Vagina (tissue), 2 donors: ENCODE measurements at regions not wholly inside any gene's neighbourhood (a gene's known extent, or its start where the extent isn't known, plus 50 kb on each side); places are given as distances from the start of the nearest gene placed in this dataset.
A peak's percentile ranks its signal among the peaks of the same experiment; 100 is the strongest.

Experiments used
- DNase-seq, 2 donors: peaks; one replicate each; pipeline ENCODE4 v3.0.0-alpha.2; 2017; ENCODE audit errors: extremely low spot score in 2 of 2
- H3K27ac ChIP-seq: fragments of 200-600 bp; sonication (generic); one replicate; pipeline ENCODE4 v1.5.1; 2019
- H3K27me3 ChIP-seq: fragments of 200-600 bp; sonication (generic); one replicate; pipeline ENCODE4 v1.5.1; 2019
- H3K36me3 ChIP-seq, 2 donors: fragments of 200-600 bp; sonication (generic); one replicate each; pipeline ENCODE4 v1.5.1; 2017 to 2019
- H3K4me1 ChIP-seq: fragments of 200-600 bp; sonication (generic); one replicate; pipeline ENCODE4 v1.5.1; 2019
- H3K4me3 ChIP-seq, 2 donors: fragments of 200-600 bp; sonication (generic); 1 replicate in 1 of 2; 2 replicates in 1 of 2; pipeline ENCODE4 v1.5.1; 2016 to 2019
- H3K9me3 ChIP-seq: fragments of 200-600 bp; sonication (generic); one replicate; pipeline ENCODE4 v1.5.1; 2019
- CTCF ChIP-seq, 3 experiments: fragments of 450-650 bp in 2 of 3; fragments of 200-600 bp in 1 of 3; sonication (generic) in 1 of 3; IDR thresholded peaks; one replicate each; pipeline ENCODE4 v1.5.1; 2017 to 2019; ENCODE audit warnings: antibody characterized with exemption in 3 of 3, mild to moderate bottlenecking in 2 of 3, moderate library complexity in 2 of 3
- POLR2A ChIP-seq, 2 donors: fragments of 450-650 bp; IDR thresholded peaks; one replicate each; pipeline ENCODE4 v1.6.1; 2017; ENCODE audit warnings: antibody characterized with exemption in 2 of 2, mild to moderate bottlenecking in 2 of 2, moderate library complexity in 2 of 2
- POLR2AphosphoS5 ChIP-seq, 2 donors: sonication (generic); formaldehyde crosslinking; IDR thresholded peaks; one replicate each; pipeline ENCODE4 v1.9.0; 2017; ENCODE audit warnings: antibody characterized with exemption in 2 of 2, mild to moderate bottlenecking in 2 of 2, low read depth in 1 of 2; ENCODE audit not compliant: insufficient read depth in 1 of 2
- intact Hi-C: fragments of 100-400 bp; cut with DNase I; formaldehyde crosslinking; loops from one replicate; pipeline ENCODE4 v1.15.1; 2023

GRCh38 chr2:67858886-67859285 lies 203.9 kb downstream of the C1D start:
- H3K27ac ChIP-seq: no peak overlapping the region
- intact Hi-C loops: no loop called here

GRCh38 chr2:67865917-67866316 lies 196.9 kb downstream of the C1D start:
- Histone ChIP-seq H3K27me3 (no peaks in the 10 kb centered on the region), H3K4me3 (no peak overlapping the region), H3K4me1 (peaks cover 10% of the 10 kb centered on the region), H3K27ac (no peak overlapping the region), H3K9me3 (no peaks in the 10 kb centered on the region), H3K36me3 (no peaks in the 10 kb centered on the region)
- DNase-seq: no peak
- no peak for TF ChIP-seq POLR2A (IDR thresholded peaks at IDR 0.05)
- TF ChIP-seq POLR2AphosphoS5 (IDR thresholded peaks at IDR 0.05; ENCODE audit: insufficient read depth in 1 of 2, low read depth in 1 of 2): no peak
- no peak for TF ChIP-seq CTCF (IDR thresholded peaks at IDR 0.05)
- intact Hi-C loops: no loop called here

More at GRCh38 chr2:67858886-67859285, 203.9 kb downstream of the C1D start:
- Histone ChIP-seq H3K4me3 (no peak overlapping the region), H3K36me3 (no peaks in the 10 kb centered on the region), H3K27me3 (no peaks in the 10 kb centered on the region), H3K4me1 (no peaks in the 10 kb centered on the region), H3K9me3 (no peaks in the 10 kb centered on the region)
- no peak for DNase-seq
- no peak for TF ChIP-seq POLR2AphosphoS5 (IDR thresholded peaks at IDR 0.05; ENCODE audit: insufficient read depth in 1 of 2, low read depth in 1 of 2)
- TF ChIP-seq CTCF (IDR thresholded peaks at IDR 0.05): no peak
- TF ChIP-seq POLR2A (IDR thresholded peaks at IDR 0.05): no peak

- Histone ChIP-seq H3K27me3 (no peaks in the 10 kb centered on the region), H3K36me3 (no peaks in the 10 kb centered on the region), H3K9me3 (no peaks in the 10 kb centered on the region), H3K27ac (no peak overlapping the region), H3K4me3 (no peak overlapping the region), H3K4me1 (peaks cover 29% of the 10 kb centered on the region)
- intact Hi-C loops: no loop called here
- DNase-seq: no peak
- TF ChIP-seq POLR2AphosphoS5 (IDR thresholded peaks at IDR 0.05; ENCODE audit: insufficient read depth in 1 of 2, low read depth in 1 of 2) (no peak), POLR2A (IDR thresholded peaks at IDR 0.05) (no peak), CTCF (IDR thresholded peaks at IDR 0.05) (no peak)
These were observed 195.1 kb downstream of the C1D start for GRCh38 chr2:67867735-67868134.

- H3K4me1 ChIP-seq: peaks cover 33% of the 10 kb centered on the region
- intact Hi-C loops: no loop called here
- peak in 1 of 2 donors; percentile 82 for DNase-seq
- H3K9me3 ChIP-seq: no peaks in the 10 kb centered on the region
- H3K27ac ChIP-seq: peak overlapping the region; percentile 59
- no peaks in the 10 kb centered on the region for H3K27me3 ChIP-seq
- no peaks in the 10 kb centered on the region for H3K36me3 ChIP-seq
- no peak overlapping the region for H3K4me3 ChIP-seq
- TF ChIP-seq POLR2A (IDR thresholded peaks at IDR 0.05): no peak
- peak in 1 of 2 donors; percentile 54 for TF ChIP-seq POLR2AphosphoS5 (IDR thresholded peaks at IDR 0.05; ENCODE audit: insufficient read depth in 1 of 2, low read depth in 1 of 2)
These were observed 191.0 kb downstream of the C1D start for GRCh38 chr2:67871686-67872412.

GRCh38 chr2:67872481-67872880 lies 190.3 kb downstream of the C1D start:
- H3K4me3 ChIP-seq: no peak overlapping the region
- peak overlapping the region; percentile 32 for H3K27ac ChIP-seq
- no peaks in the 10 kb centered on the region for H3K27me3 ChIP-seq
- intact Hi-C loops: no loop called here
- TF ChIP-seq POLR2A (IDR thresholded peaks at IDR 0.05) (no peak), POLR2AphosphoS5 (IDR thresholded peaks at IDR 0.05; ENCODE audit: insufficient read depth in 1 of 2, low read depth in 1 of 2) (no peak), CTCF (IDR thresholded peaks at IDR 0.05) (no peak)
- peaks cover 37% of the 10 kb centered on the region for H3K4me1 ChIP-seq
- H3K36me3 ChIP-seq: no peaks in the 10 kb centered on the region
- H3K9me3 ChIP-seq: no peaks in the 10 kb centered on the region
- no peak for DNase-seq
